T-cell (primary cell): ENCODE measurements at regions not wholly inside any gene's neighbourhood (a gene's known extent, or its start where the extent isn't known, plus 50 kb on each side); places are given as distances from the start of the nearest gene placed in this dataset.
"Not testable (repeated sequence)": the region's sequence is repeated elsewhere in the genome, so short reads cannot be mapped to it uniquely, and the experiment has no call there.

Experiments
- ATAC-seq, 4 experiments: fragments of 200-7000 bp in 3 of 4; fragments of 150-1000 bp in 1 of 4; cut with Tn5 transposase; replicated peaks in 1 of 4; 1 replicate in 3 of 4; 2 replicates in 1 of 4; pipeline ENCODE4 v1.10.0; 2021; ENCODE audit warnings: moderate library complexity in 3 of 4, mild to moderate bottlenecking in 2 of 4, moderate number of reproducible peaks in 1 of 4
- CTCF ChIA-PET, 2 donors: fragments of 300-600 bp; sonication (Branson Sonifier 250); formaldehyde crosslinking; loops; one replicate each; lab custom pipeline; 2022; ENCODE audit warnings: antibody characterized with exemption in 2 of 2; lab: Charles Lee
- POLR2A ChIA-PET, 2 donors: fragments of 300-600 bp; sonication (Branson Sonifier 250); formaldehyde crosslinking; loops; one replicate each; lab custom pipeline; 2022; ENCODE audit warnings: antibody characterized with exemption in 2 of 2; lab: Charles Lee
- DNase-seq, 35 experiments: peaks; one replicate each; pipeline versions ENCODE4 v3.0.0 to v3.0.0-alpha.2; 2013 to 2023
- H3K27ac ChIP-seq: one replicate; pipeline ENCODE4 v1.5.1; 2013; ENCODE audit warnings: low read length
- H3K27me3 ChIP-seq, 2 experiments: replicated peaks in 1 of 2; 1 replicate in 1 of 2; 2 replicates in 1 of 2; pipeline versions ENCODE4 v1.6.1 to v1.7.0; 2013; ENCODE audit warnings: low read length in 1 of 2, mixed read lengths in 1 of 2; ENCODE audit not compliant: control insufficient read depth in 2 of 2, insufficient read depth in 2 of 2; ENCODE audit errors: extremely low read depth in 1 of 2
- H3K36me3 ChIP-seq, 2 donors: 1 replicate in 1 of 2; 2 replicates in 1 of 2; pipeline versions ENCODE4 v1.6.1 to v1.7.0; 2013; ENCODE audit warnings: low read length in 1 of 2; ENCODE audit not compliant: control insufficient read depth in 2 of 2, insufficient read depth in 1 of 2; ENCODE audit errors: extremely low read depth in 1 of 2
- H3K4me1 ChIP-seq, 2 experiments: 1 replicate in 1 of 2; 2 replicates in 1 of 2; pipeline versions ENCODE4 v1.6.1 to v1.7.0; 2013; ENCODE audit warnings: low read length in 2 of 2, mixed read lengths in 1 of 2; ENCODE audit not compliant: insufficient read depth in 2 of 2, control insufficient read depth in 1 of 2; ENCODE audit errors: extremely low read depth in 1 of 2
- H3K4me3 ChIP-seq, 2 donors: 1 replicate in 1 of 2; 2 replicates in 1 of 2; pipeline versions ENCODE4 v1.5.1 to v1.7.0; 2013; ENCODE audit warnings: mild to moderate bottlenecking in 2 of 2, low read length in 1 of 2, moderate library complexity in 1 of 2; ENCODE audit not compliant: control insufficient read depth in 1 of 2; ENCODE audit errors: extremely low read depth in 1 of 2
- H3K9me3 ChIP-seq: 2 replicates; pipeline ENCODE4 v1.7.0; 2013
- H3K27ac Mint-ChIP-seq, 2 donors: one replicate each; pipeline ENCODE4 v1.8.0; 2020 to 2021; ENCODE audit warnings: mild to moderate bottlenecking in 2 of 2, mixed read lengths in 2 of 2
- H3K27me3 Mint-ChIP-seq, 2 donors: one replicate each; pipeline ENCODE4 v1.8.0; 2021 to 2022; ENCODE audit warnings: mixed read lengths in 2 of 2
- H3K36me3 Mint-ChIP-seq: one replicate; pipeline ENCODE4 v1.8.0; 2021; ENCODE audit warnings: mixed read lengths
- H3K4me1 Mint-ChIP-seq, 3 donors: one replicate each; pipeline ENCODE4 v1.8.0; 2020 to 2022; ENCODE audit warnings: mixed read lengths in 3 of 3, mild to moderate bottlenecking in 1 of 3
- H3K4me3 Mint-ChIP-seq, 3 donors: one replicate each; pipeline ENCODE4 v1.8.0; 2020 to 2022; ENCODE audit warnings: mild to moderate bottlenecking in 3 of 3, mixed read lengths in 3 of 3, moderate library complexity in 3 of 3
- H3K9me3 Mint-ChIP-seq, 3 donors: one replicate each; pipeline ENCODE4 v1.8.0; 2020 to 2022; ENCODE audit warnings: mixed read lengths in 3 of 3
- WGBS: methylation state at CpG from one replicate; pipeline ENCODE4 v1.1.5; 2013; ENCODE audit warnings: missing lambda C conversion rate; ENCODE audit not compliant: insufficient coverage; 5-methylcytosine and 5-hydroxymethylcytosine counted together

DNA sequence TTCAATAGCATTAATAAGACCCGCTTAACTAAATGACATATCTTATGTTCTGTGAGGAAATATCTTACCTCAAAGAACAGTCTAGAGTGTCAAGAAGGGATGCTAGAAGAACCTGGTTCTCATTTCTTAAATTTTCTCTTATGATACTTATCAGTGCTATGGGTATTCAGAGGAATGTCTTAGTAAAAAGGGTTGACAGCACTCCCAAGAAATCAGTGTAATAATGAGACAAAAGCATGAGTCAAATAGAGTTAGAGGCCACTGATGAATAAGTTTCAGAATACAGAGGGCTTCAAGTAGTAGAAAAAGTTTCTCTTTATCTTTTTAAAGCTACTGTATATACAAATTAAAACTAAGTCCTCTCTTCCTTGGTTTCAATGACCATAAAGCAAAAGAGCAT lies 242.8 kb downstream of the GJA1 start:
- Histone ChIP-seq H3K4me1 (no peaks in the 10 kb centered on the region), H3K27me3 (no peaks in the 10 kb centered on the region), H3K27ac (no peak overlapping the region), H3K36me3 (no peaks in the 10 kb centered on the region), H3K4me3 (no peak overlapping the region), H3K9me3 (no peaks in the 10 kb centered on the region)
- no peak for DNase-seq
- no peaks in the 10 kb centered on the region for H3K4me1 Mint-ChIP-seq
- ChIA-PET CTCF (no interaction called here), POLR2A (interaction anchor here in 1 of 2 donors (0.6 kb wide), 1 partner anchor 11 kb away, joined by 6 read pairs; no protein-coding TSS in a partner anchor)
- H3K36me3 Mint-ChIP-seq = no peaks in the 10 kb centered on the region
- no peaks in the 10 kb centered on the region for H3K9me3 Mint-ChIP-seq
- no peak overlapping the region for H3K4me3 Mint-ChIP-seq
- H3K27me3 Mint-ChIP-seq = no peaks in the 10 kb centered on the region
- no peak overlapping the region for H3K27ac Mint-ChIP-seq
- no CpG with 5 or more reads among the region's 1 CpG for WGBS
- ATAC-seq = no peak

DNA sequence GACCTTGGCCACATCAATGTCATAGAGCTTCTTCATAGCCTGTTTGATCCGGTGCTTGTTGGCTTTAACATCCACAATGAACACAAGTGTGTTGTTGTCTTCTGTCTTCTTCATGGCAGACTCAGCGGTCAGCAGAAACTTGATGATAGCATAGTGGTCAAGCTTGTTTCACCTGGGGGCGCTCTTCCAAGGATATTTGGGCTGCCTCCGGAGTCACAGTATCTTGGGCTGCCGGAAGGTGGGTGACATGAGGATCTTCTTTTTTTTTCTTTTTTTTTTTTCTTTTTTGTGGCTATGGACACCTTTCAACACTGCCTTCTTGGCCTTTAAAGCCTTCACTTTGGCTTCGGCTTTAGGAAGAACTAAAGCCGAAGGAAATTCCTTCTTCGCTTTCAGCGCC lies 244.6 kb downstream of the GJA1 start:
- no peaks in the 10 kb centered on the region for H3K9me3 ChIP-seq
- no peaks in the 10 kb centered on the region for H3K27me3 Mint-ChIP-seq
- H3K36me3 Mint-ChIP-seq = no peaks in the 10 kb centered on the region
- no CpG with 5 or more reads among the region's 9 CpGs for WGBS
- POLR2A ChIA-PET = no interaction called here
- no peaks in the 10 kb centered on the region for H3K36me3 ChIP-seq
- CTCF ChIA-PET = no interaction called here
- DNase-seq = no peak
- H3K27ac ChIP-seq = no peak overlapping the region
- H3K4me1 ChIP-seq = no peaks in the 10 kb centered on the region
- H3K4me3 Mint-ChIP-seq = no peak overlapping the region
- no peak for ATAC-seq
- H3K4me1 Mint-ChIP-seq = no peaks in the 10 kb centered on the region
- H3K9me3 Mint-ChIP-seq = no peaks in the 10 kb centered on the region
- H3K27me3 ChIP-seq = no peaks in the 10 kb centered on the region
- no peak overlapping the region for H3K27ac Mint-ChIP-seq
- no peak overlapping the region for H3K4me3 ChIP-seq

GRCh38 chr6:121682666-121683065 lies 247.2 kb downstream of the GJA1 start:
- H3K27me3 Mint-ChIP-seq = no peaks in the 10 kb centered on the region
- CTCF ChIA-PET = no interaction called here
- POLR2A ChIA-PET = no interaction called here
- 97% methylated on average over 19 of the region's 25 CpGs for WGBS
- H3K4me3 ChIP-seq = no peak overlapping the region
- no peaks in the 10 kb centered on the region for H3K36me3 Mint-ChIP-seq
- no peaks in the 10 kb centered on the region for H3K9me3 ChIP-seq
- H3K27me3 ChIP-seq = no peaks in the 10 kb centered on the region
- H3K4me3 Mint-ChIP-seq = no peak overlapping the region
- no peak for DNase-seq
- H3K4me1 ChIP-seq = no peaks in the 10 kb centered on the region
- no peaks in the 10 kb centered on the region for H3K4me1 Mint-ChIP-seq
- ATAC-seq = no peak
- no peak overlapping the region for H3K27ac Mint-ChIP-seq
- no peaks in the 10 kb centered on the region for H3K36me3 ChIP-seq
- no peaks in the 10 kb centered on the region for H3K9me3 Mint-ChIP-seq
- no peak overlapping the region for H3K27ac ChIP-seq

DNA sequence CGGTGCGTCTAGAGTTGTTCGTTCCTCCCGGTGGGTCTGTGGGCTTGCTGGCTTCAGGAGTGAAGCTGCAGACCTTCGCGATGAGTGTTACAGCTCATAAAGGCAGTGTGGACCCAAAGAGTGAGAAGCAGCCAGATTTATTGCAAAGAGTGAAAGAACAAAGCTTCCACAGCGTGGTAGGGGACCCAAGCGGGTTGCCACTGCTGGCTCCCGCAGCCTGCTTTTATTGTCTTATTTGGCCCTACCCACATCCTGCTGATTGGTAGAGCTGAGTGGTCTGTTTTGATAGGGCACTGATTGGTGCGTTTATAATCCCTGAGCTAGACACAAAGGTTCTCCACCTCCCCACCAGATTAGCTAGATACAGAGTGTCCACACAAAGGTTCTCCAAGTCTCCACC lies 250.4 kb downstream of the GJA1 start:
- ATAC-seq, H3K27ac Mint-ChIP-seq, DNase-seq, H3K4me3 Mint-ChIP-seq, H3K9me3 Mint-ChIP-seq, CTCF ChIA-PET, H3K9me3 ChIP-seq, H3K4me3 ChIP-seq, H3K36me3 Mint-ChIP-seq, POLR2A ChIA-PET, H3K27me3 ChIP-seq, H3K4me1 ChIP-seq, H3K36me3 ChIP-seq, H3K27ac ChIP-seq, H3K27me3 Mint-ChIP-seq: not testable (repeated sequence)
- peaks cover 17 to 23% (median 21%) of the 10 kb centered on the region in 3 donors for H3K4me1 Mint-ChIP-seq
- 92% methylated on average over 8 of the region's 10 CpGs for WGBS

GRCh38 chr6:121686611-121687023 lies 251.2 kb downstream of the GJA1 start:
- POLR2A ChIA-PET = no interaction called here
- peak in 3 of 35 experiments; percentile 1 to 2 (median 2) for DNase-seq

DNA sequence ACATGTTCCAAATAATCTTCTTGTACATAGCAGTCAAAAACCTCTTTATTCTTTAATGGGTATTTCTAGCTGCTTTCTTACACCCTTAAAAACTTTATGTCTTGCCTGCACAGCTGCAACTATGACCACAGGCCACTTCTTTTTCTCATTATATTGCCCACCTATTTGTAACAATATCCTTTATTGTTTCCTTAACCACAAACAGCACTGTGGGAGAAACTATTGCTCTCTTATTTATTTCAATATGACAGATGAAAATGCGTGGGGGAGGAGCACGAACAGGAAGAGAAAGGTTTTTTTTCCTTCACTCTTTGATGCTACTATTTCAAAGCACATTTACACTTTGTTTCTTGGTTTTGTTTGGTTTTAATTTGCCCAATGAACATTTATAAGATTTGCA lies 253.5 kb downstream of the GJA1 start:
- no peaks in the 10 kb centered on the region for H3K4me1 ChIP-seq
- H3K9me3 ChIP-seq = no peaks in the 10 kb centered on the region
- CTCF ChIA-PET = no interaction called here
- H3K36me3 ChIP-seq = no peaks in the 10 kb centered on the region
- Mint-ChIP-seq H3K27me3 (no peaks in the 10 kb centered on the region), H3K9me3 (no peaks in the 10 kb centered on the region), H3K36me3 (no peaks in the 10 kb centered on the region), H3K4me3 (peak overlapping the region in 2 of 3 donors; percentile 3 to 54), H3K27ac (peak overlapping the region in 1 of 2 donors; percentile 25), H3K4me1 (peaks cover 17 to 23% (median 21%) of the 10 kb centered on the region in 3 donors)
- peak in 1 of 4 experiments; percentile 32 for ATAC-seq
- DNase-seq = peak in 2 of 35 experiments; percentile 7 to 10
- POLR2A ChIA-PET = interaction anchor here (0.6 to 0.7 kb wide), 2 partner anchors 11 to 1933 kb away, joined by 3 to 6 read pairs; no protein-coding TSS in a partner anchor
- no peak overlapping the region for H3K27ac ChIP-seq
- no peaks in the 10 kb centered on the region for H3K27me3 ChIP-seq
- no CpG with 5 or more reads among the region's 2 CpGs for WGBS
- no peak overlapping the region for H3K4me3 ChIP-seq

More at GRCh38 chr6:121686611-121687023, 251.2 kb downstream of the GJA1 start:
- H3K9me3 Mint-ChIP-seq = no peaks in the 10 kb centered on the region
- Histone ChIP-seq H3K4me1 (no peaks in the 10 kb centered on the region), H3K4me3 (no peak overlapping the region), H3K27ac (no peak overlapping the region), H3K36me3 (no peaks in the 10 kb centered on the region), H3K27me3 (no peaks in the 10 kb centered on the region), H3K9me3 (no peaks in the 10 kb centered on the region)
- H3K4me1 Mint-ChIP-seq = peaks cover 17 to 23% (median 21%) of the 10 kb centered on the region in 3 donors
- no peaks in the 10 kb centered on the region for H3K27me3 Mint-ChIP-seq
- CTCF ChIA-PET = no interaction called here
- no peak overlapping the region for H3K4me3 Mint-ChIP-seq
- 95% methylated on average over 25 of the region's 29 CpGs for whole genome bisulfite sequencing
- no peaks in the 10 kb centered on the region for H3K36me3 Mint-ChIP-seq
- no peak for ATAC-seq
- H3K27ac Mint-ChIP-seq = no peak overlapping the region

GRCh38 chr6:121691126-121691551 lies 255.7 kb downstream of the GJA1 start:
- no peaks in the 10 kb centered on the region for H3K4me1 ChIP-seq
- ATAC-seq (no peak), DNase-seq (no peak)
- Mint-ChIP-seq H3K36me3 (no peaks in the 10 kb centered on the region), H3K4me1 (peaks cover 17 to 23% (median 21%) of the 10 kb centered on the region in 3 donors), H3K27me3 (no peaks in the 10 kb centered on the region), H3K27ac (no peak overlapping the region), H3K9me3 (no peaks in the 10 kb centered on the region), H3K4me3 (no peak overlapping the region)
- H3K27ac ChIP-seq = no peak overlapping the region
- no peaks in the 10 kb centered on the region for H3K36me3 ChIP-seq
- no peaks in the 10 kb centered on the region for H3K9me3 ChIP-seq
- H3K4me3 ChIP-seq = no peak overlapping the region
- no peaks in the 10 kb centered on the region for H3K27me3 ChIP-seq
- ChIA-PET CTCF (no interaction called here), POLR2A (no interaction called here)
- 40% methylated on average over 1 of the region's 1 CpG for WGBS
